IPS-18c (cell line): ENCODE measurements at regions not wholly inside any gene's neighbourhood (a gene's known extent, or its start where the extent isn't known, plus 50 kb on each side); places are given as distances from the start of the nearest gene placed in this dataset.
A peak's percentile ranks its signal among the peaks of the same experiment; 100 is the strongest.
"Not testable (repeated sequence)": the region's sequence is repeated elsewhere in the genome, so short reads cannot be mapped to it uniquely, and the experiment has no call there.

ENCODE experiments used
- H3K4me3 ChIP-seq: 2 replicates; pipeline ENCODE4 v1.7.0; 2013; ENCODE audit warnings: low read depth, mild to moderate bottlenecking, low read length, moderate library complexity; ENCODE audit not compliant: insufficient read depth
- H3K9me3 ChIP-seq: one replicate; pipeline ENCODE4 v1.6.1; 2013; ENCODE audit warnings: mild to moderate bottlenecking, low read length, moderate library complexity; ENCODE audit not compliant: control insufficient read depth, insufficient read depth

- Histone ChIP-seq H3K9me3 (peaks cover 2% of the 10 kb centered on the region), H3K4me3 (peak overlapping the region; percentile 38)
These were observed 90.5 kb downstream of the GPX5 start for GRCh38 chr6:28615955-28616747.

GRCh38 chr6:28618898-28619555 is 93.3 kb downstream of the GPX5 start:
- Histone ChIP-seq H3K4me3 (no peak overlapping the region), H3K9me3 (peaks cover 2% of the 10 kb centered on the region)

- not testable (repeated sequence) for H3K9me3 ChIP-seq
- H3K4me3 ChIP-seq: peak overlapping the region; percentile 44
These were observed 95.6 kb downstream of the GPX5 start for GRCh38 chr6:28621268-28621667.

- H3K9me3 ChIP-seq, H3K4me3 ChIP-seq: not testable (repeated sequence)
These were observed 97.6 kb downstream of the GPX5 start for GRCh38 chr6:28623242-28623641.

GRCh38 chr6:28626386-28626785 is 100.7 kb downstream of the GPX5 start:
- not testable (repeated sequence) for H3K9me3 ChIP-seq, H3K4me3 ChIP-seq

GRCh38 chr6:28632326-28632851 is 106.7 kb downstream of the GPX5 start:
- Histone ChIP-seq H3K9me3 (no peaks in the 10 kb centered on the region), H3K4me3 (no peak overlapping the region)

GRCh38 chr6:28633445-28634215 is 107.9 kb downstream of the GPX5 start:
- peak overlapping the region; percentile 60; the same call in 1 of the 2 replicates for H3K4me3 ChIP-seq
- H3K9me3 ChIP-seq: no peaks in the 10 kb centered on the region

- Histone ChIP-seq H3K4me3 (peak overlapping the region; percentile 60), H3K9me3 (no peaks in the 10 kb centered on the region)
These were observed 108.7 kb downstream of the GPX5 start for GRCh38 chr6:28634411-28634760.

GRCh38 chr6:28634761-28635546 is 109.3 kb downstream of the GPX5 start:
- no peaks in the 10 kb centered on the region for H3K9me3 ChIP-seq

GRCh38 chr6:28635547-28636158 is 110.0 kb downstream of the GPX5 start:
- peak overlapping the region; percentile 60 for H3K4me3 ChIP-seq
- H3K9me3 ChIP-seq: no peaks in the 10 kb centered on the region

More at GRCh38 chr6:28634761-28635546, 109.3 kb downstream of the GPX5 start:
- H3K4me3 ChIP-seq: peak overlapping the region; percentile 60

- peaks cover 2% of the 10 kb centered on the region for H3K9me3 ChIP-seq
- no peak overlapping the region for H3K4me3 ChIP-seq
These were observed 113.2 kb downstream of the GPX5 start for GRCh38 chr6:28638787-28639430.

GRCh38 chr6:28639445-28640290 is 114.0 kb downstream of the GPX5 start:
- not testable (repeated sequence) for H3K9me3 ChIP-seq, H3K4me3 ChIP-seq

GRCh38 chr6:28643017-28643740 is 117.5 kb downstream of the GPX5 start:
- H3K9me3 ChIP-seq: peaks cover 2% of the 10 kb centered on the region
- H3K4me3 ChIP-seq: peak overlapping the region; percentile 11

- H3K4me3 ChIP-seq: no peak overlapping the region
- H3K9me3 ChIP-seq: peaks cover 2% of the 10 kb centered on the region
These were observed 121.0 kb downstream of the GPX5 start for GRCh38 chr6:28646650-28647049.
